ENCODE measurements at regions not wholly inside any gene's neighbourhood (a gene's known extent, or its start where the extent isn't known, plus 50 kb on each side); places are given as distances from the start of the nearest gene placed in this dataset.

DNA sequence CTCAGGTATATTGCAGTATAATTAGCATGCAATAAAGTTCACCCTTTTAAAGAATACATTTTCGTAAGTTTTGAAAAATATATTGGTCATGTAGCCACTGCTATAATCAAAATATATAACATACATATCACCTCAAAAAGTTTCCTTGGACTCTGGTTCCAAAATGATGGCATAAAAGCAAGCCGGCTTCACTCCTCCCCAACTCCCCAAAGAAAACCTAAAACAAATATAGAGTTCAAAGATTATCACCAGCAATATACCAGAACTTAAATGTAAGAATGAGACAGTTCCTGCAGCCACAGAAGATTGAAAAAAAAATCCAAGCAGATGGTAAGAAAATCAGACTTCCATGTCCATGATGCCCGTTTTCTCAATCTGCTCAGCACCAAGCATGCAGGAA lies 104.3 kb downstream of the APIP start:
- Histone ChIP-seq H3K27me3 (ENCODE audit: control insufficient read depth, insufficient read depth, low read length) (peaks cover 2% of the 10 kb centered on the region; the same call in 1 of the 2 replicates), H3K4me1 (ENCODE audit: control insufficient read depth, insufficient read depth, low read length) (no peaks in the 10 kb centered on the region), H3K27ac (ENCODE audit: low read length) (no peak overlapping the region), H3K4me3 (ENCODE audit: low read depth in 2 of 2, low read length in 2 of 2) (no peak overlapping the region), H3K36me3 (ENCODE audit: control insufficient read depth, insufficient read depth, low read length) (no peaks in the 10 kb centered on the region), H3K9me3 (ENCODE audit: control insufficient read depth, insufficient read depth, low read depth, low read length) (peaks cover 7% of the 10 kb centered on the region; the same call in 1 of the 2 replicates)
- TF ChIP-seq SIN3A (IDR thresholded peaks at IDR 0.05; ENCODE audit: borderline replicate concordance, insufficient read depth, low read depth, low read length) (no peak), POLR2AphosphoS5 (IDR thresholded peaks at IDR 0.05; ENCODE audit: low read depth, low read length) (no peak), REST (IDR thresholded peaks at IDR 0.05; ENCODE audit: insufficient read depth in 1 of 2, low read depth in 2 of 2, low read length in 1 of 2) (no peak), TCF7L2 (IDR thresholded peaks at IDR 0.05; ENCODE audit: low read depth, low read length) (no peak)
- intact Hi-C loops (cut with micrococcal nuclease; ENCODE audit: unreplicated experiment) (no loop called here), in situ Hi-C loops (cut with HindIII; ENCODE audit: low pct_unique_long_range_greater_than_20kb, low sequenced_read_pairs) (no loop called here)
- DNase-seq (ENCODE audit: low read depth, low spot score), result no peak
- POLR2A ChIA-PET, result no interaction called here
- CTCF ChIA-PET, result no interaction called here
- BruUV-seq (replicated peaks), result no TSS peak
- ATAC-seq, result no peak

DNA sequence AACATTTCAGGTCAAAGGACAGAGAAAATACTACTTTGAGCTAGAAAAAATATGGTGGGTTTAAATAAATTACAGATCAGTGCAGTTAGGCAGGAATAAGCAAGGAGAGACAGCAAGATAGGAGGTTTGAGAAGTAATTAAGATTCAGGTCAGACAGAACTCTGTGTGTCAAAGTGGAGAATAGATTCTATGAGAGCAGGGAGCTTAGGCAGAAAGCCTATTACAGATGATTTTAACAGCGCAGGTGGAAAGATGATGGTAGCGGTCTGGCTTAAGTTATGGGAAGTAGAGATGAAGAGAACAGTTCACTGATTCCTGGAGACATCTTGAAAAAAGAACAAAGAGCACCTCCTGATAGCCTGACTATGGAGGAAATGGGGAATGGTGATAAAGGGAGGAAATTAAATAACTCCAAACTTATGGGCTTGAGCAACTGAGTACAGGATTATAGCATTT lies 106.0 kb downstream of the APIP start:
- CTCF ChIA-PET, result no interaction called here
- in situ Hi-C loops (cut with HindIII; ENCODE audit: low pct_unique_long_range_greater_than_20kb, low sequenced_read_pairs), result no loop called here
- peaks cover 2% of the 10 kb centered on the region; the same call in 1 of the 2 replicates for H3K27me3 ChIP-seq (ENCODE audit: control insufficient read depth, insufficient read depth, low read length)
- H3K27ac ChIP-seq (ENCODE audit: low read length), result no peak overlapping the region
- peaks cover 7% of the 10 kb centered on the region; the same call in 1 of the 2 replicates for H3K9me3 ChIP-seq (ENCODE audit: control insufficient read depth, insufficient read depth, low read depth, low read length)
- POLR2A ChIA-PET, result no interaction called here
- H3K4me1 ChIP-seq (ENCODE audit: control insufficient read depth, insufficient read depth, low read length), result no peaks in the 10 kb centered on the region
- H3K36me3 ChIP-seq (ENCODE audit: control insufficient read depth, insufficient read depth, low read length), result no peaks in the 10 kb centered on the region
- TF ChIP-seq POLR2AphosphoS5 (IDR thresholded peaks at IDR 0.05; ENCODE audit: low read depth, low read length), result no peak
- DNase-seq (ENCODE audit: low read depth, low spot score), result no peak
- no TSS peak for BruUV-seq (replicated peaks)
- no peak for ATAC-seq
- no peak overlapping the region for H3K4me3 ChIP-seq (ENCODE audit: low read depth in 2 of 2, low read length in 2 of 2)
- intact Hi-C loops (cut with micrococcal nuclease; ENCODE audit: unreplicated experiment), result no loop called here

DNA sequence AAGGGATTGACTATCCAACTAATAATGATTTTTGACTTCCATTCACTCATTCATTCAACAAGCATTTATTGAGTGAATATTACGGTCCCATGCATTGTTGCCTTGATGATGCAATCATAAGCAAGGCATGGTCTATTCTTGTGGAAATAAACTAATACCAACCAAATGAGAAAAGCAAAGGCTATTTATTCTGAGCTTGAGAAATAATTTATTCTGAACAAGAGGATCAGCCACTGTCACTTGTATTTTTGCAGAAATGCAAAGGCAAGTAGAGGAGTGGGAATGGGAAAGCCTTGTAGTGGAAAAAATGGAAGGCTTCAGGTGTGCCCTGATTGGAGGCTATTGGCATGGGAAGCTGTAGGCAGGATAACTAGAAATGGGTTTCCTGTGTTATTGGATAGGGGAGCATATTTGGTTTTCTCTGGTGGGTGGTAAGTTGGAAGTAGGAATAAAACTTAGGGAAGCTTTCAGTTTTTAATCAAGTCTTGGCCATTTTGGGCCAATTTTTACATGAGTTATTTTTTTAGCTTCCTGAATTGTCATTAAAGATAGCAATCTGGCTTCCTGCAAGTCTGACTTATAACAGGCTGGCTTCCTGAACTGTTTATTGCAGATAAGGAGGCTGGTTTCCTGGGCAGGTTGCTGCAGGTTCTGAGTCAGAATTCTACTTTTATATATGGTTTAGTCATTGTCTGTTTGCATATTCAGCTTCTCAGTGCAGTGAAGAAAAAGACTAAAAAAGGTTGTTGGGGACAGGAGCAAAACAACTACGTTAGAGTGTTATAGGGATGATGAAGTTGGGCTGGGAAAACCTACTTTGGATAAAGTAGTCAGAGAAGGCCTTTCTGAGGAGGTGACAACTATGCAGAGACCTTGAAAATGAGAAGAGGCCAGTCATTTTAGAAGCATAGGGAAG lies 106.7 kb downstream of the APIP start:
- no TSS peak for BruUV-seq (replicated peaks)
- ChIA-PET CTCF (no interaction called here), POLR2A (no interaction called here)
- H3K27ac ChIP-seq (ENCODE audit: low read length), result no peak overlapping the region
- in situ Hi-C loops (cut with HindIII; ENCODE audit: low pct_unique_long_range_greater_than_20kb, low sequenced_read_pairs) (no loop called here), intact Hi-C loops (cut with micrococcal nuclease; ENCODE audit: unreplicated experiment) (no loop called here)
- no peak overlapping the region for H3K4me3 ChIP-seq (ENCODE audit: low read depth in 2 of 2, low read length in 2 of 2)
- TF ChIP-seq REST (IDR thresholded peaks at IDR 0.05; ENCODE audit: insufficient read depth in 1 of 2, low read depth in 2 of 2, low read length in 1 of 2) (no peak), CTCF (IDR thresholded peaks at IDR 0.05) (no peak), SIN3A (IDR thresholded peaks at IDR 0.05; ENCODE audit: borderline replicate concordance, insufficient read depth, low read depth, low read length) (no peak), POLR2AphosphoS5 (IDR thresholded peaks at IDR 0.05; ENCODE audit: low read depth, low read length) (no peak), TCF7L2 (IDR thresholded peaks at IDR 0.05; ENCODE audit: low read depth, low read length) (no peak)
- no peaks in the 10 kb centered on the region for H3K36me3 ChIP-seq (ENCODE audit: control insufficient read depth, insufficient read depth, low read length)
- ATAC-seq (no peak), DNase-seq (ENCODE audit: low read depth, low spot score) (no peak)
- H3K9me3 ChIP-seq (ENCODE audit: control insufficient read depth, insufficient read depth, low read depth, low read length), result peaks cover 7% of the 10 kb centered on the region; the same call in 1 of the 2 replicates
- no peaks in the 10 kb centered on the region for H3K4me1 ChIP-seq (ENCODE audit: control insufficient read depth, insufficient read depth, low read length)
- H3K27me3 ChIP-seq (ENCODE audit: control insufficient read depth, insufficient read depth, low read length), result peaks cover 2% of the 10 kb centered on the region; the same call in 1 of the 2 replicates

All from Panc1 (cell line).